Epithelial cell of esophagus (primary cell): ENCODE measurements at regions not wholly inside any gene's neighbourhood (a gene's known extent, or its start where the extent isn't known, plus 50 kb on each side); places are given as distances from the start of the nearest gene placed in this dataset.

Experiments used
- DNase-seq: peaks from one replicate; pipeline ENCODE4 v3.0.0; 2010; ENCODE audit warnings: low read depth
- H3K4me3 ChIP-seq: 2 replicates; pipeline ENCODE4 v1.5.1; 2011; ENCODE audit warnings: mild to moderate bottlenecking, low read length, control low read depth
- TF ChIP-seq, protein P1 (sequence below): IDR thresholded peaks from 2 replicates; pipeline ENCODE4 v1.5.1; 2011; ENCODE audit warnings: low read depth, mild to moderate bottlenecking, low read length, control low read depth, inconsistent platforms; ENCODE audit not compliant: insufficient read depth; ENCODE audit errors: missing control alignments

DNA sequence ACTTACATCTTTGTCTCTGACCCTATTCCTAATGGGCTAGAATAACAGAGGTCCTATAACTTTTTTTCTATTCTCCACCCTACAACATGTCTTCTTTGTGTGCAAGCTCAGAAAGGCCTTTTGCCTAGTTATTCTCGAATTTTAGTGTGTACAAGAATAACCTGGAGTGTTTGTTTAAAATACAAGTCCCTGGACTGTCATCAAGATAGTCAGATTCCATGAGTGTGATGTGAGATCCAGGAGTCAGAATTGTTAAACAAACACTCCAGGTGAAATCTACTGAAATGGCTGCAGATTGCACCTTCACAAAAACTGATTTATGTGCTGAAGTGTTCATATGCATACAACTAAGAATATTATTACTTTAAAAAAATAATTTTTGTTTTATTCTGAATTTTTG is 114.4 kb upstream of the DIO2 start:
- H3K4me3 ChIP-seq = no peak overlapping the region
- TF ChIP-seq, protein P1, sequence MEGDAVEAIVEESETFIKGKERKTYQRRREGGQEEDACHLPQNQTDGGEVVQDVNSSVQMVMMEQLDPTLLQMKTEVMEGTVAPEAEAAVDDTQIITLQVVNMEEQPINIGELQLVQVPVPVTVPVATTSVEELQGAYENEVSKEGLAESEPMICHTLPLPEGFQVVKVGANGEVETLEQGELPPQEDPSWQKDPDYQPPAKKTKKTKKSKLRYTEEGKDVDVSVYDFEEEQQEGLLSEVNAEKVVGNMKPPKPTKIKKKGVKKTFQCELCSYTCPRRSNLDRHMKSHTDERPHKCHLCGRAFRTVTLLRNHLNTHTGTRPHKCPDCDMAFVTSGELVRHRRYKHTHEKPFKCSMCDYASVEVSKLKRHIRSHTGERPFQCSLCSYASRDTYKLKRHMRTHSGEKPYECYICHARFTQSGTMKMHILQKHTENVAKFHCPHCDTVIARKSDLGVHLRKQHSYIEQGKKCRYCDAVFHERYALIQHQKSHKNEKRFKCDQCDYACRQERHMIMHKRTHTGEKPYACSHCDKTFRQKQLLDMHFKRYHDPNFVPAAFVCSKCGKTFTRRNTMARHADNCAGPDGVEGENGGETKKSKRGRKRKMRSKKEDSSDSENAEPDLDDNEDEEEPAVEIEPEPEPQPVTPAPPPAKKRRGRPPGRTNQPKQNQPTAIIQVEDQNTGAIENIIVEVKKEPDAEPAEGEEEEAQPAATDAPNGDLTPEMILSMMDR = no peak
- no peak for DNase-seq

DNA sequence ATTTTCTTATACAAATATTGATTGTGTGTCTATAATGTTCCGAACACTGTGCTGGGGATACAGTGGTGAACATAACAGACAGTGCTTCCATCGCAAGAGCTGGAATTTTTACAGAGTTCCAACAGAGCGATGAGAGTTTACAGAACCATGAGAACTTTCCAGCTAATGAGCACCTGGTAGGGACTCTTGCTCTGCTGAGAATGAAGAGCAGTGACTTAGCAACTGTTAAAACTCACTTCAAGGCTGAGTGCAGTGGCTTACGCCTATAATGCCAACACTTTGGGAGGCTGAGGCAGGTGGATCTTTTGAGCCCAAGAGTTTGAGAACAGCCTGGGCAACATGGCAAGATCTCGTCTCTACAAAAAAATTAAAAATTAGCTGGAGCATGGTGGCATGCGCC is 113.8 kb upstream of the DIO2 start:
- TF ChIP-seq, protein P1 = no peak
- H3K4me3 ChIP-seq = no peak overlapping the region
- no peak for DNase-seq

- TF ChIP-seq, protein P1 = no peak
Observed at GRCh38 chr14:80324649-80325048, 113.3 kb upstream of the DIO2 start.

GRCh38 chr14:80323038-80323665 is 111.8 kb upstream of the DIO2 start:
- TF ChIP-seq, protein P1 = no peak
- no peak overlapping the region for H3K4me3 ChIP-seq
- DNase-seq = no peak

More at GRCh38 chr14:80324649-80325048, 113.3 kb upstream of the DIO2 start:
- DNase-seq = no peak
- no peak overlapping the region for H3K4me3 ChIP-seq

DNA sequence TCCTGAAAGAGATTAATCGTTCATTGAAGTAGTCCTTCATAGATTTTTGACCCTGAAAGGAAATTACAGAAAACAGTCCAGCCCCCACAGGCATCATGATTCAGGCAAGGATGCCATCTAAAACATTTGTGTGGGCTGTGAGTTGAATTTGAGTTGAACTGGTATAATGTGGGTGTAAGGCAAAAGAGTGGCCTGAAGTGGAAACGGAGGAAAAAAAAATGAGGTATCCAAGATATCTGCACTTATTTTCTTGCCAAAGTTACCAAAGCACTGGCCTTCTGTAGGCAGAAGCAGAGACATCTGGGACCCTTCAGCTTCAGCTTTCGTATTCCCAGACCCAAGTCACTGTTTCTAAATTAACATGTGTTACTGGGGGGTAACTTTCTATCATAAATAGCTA is 105.1 kb upstream of the DIO2 start:
- no peak overlapping the region for H3K4me3 ChIP-seq
- no peak for DNase-seq
- TF ChIP-seq, protein P1 = no peak

DNA sequence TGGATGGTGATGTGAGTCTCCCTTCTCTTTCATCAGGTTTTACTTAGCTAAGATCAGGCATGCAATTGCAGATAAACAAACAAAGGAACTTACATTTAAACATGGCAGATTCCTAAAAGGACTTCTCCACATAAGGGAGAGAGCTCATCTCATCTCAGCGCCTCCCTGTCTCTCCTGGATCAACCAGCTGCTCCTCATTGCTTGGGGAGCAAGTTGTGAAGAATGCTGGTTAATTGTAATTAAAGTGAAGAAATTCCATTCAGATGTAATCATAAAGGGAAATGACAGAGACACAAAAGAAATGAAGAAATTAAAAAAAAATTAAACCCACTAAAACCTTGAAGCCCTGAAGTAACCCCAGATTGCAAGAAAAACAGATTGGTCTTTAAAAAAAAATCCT is 104.4 kb upstream of the DIO2 start:
- DNase-seq = no peak
- H3K4me3 ChIP-seq = no peak overlapping the region
- TF ChIP-seq, protein P1 = no peak

DNA sequence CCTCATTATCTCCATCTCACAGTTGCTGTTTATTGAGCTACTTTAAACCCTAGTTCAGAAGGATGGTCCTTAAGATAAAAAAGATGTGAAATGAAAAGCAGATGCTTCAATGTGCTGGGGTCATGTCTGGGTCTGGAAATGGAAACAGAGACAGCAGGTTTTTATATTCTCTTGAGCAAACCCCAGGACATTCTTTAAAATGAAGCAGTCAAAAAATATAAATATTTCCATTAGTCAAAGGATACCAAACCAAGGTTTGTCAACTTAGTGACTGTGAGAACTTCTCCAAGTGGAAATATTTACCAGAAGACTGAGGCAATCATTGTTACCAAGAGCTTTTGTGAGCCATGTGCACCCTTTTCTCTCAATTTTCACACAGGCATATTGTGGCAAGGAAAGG is 102.5 kb upstream of the DIO2 start:
- no peak overlapping the region for H3K4me3 ChIP-seq
- DNase-seq = no peak

More for the DNA sequence above, 102.5 kb upstream of the DIO2 start:
- TF ChIP-seq, protein P1 = no peak
